ENCODE measurements at regions not wholly inside any gene's neighbourhood (a gene's known extent, or its start where the extent isn't known, plus 50 kb on each side); places are given as distances from the start of the nearest gene placed in this dataset.

- Histone ChIP-seq H3K27ac (no peak overlapping the region), H3K4me1 (ENCODE audit: low read depth) (no peaks in the 10 kb centered on the region), H3K9me3 (ENCODE audit: low read depth) (no peaks in the 10 kb centered on the region), H3K4me3 (peak overlapping the region; percentile 46), H3K36me3 (no peaks in the 10 kb centered on the region), H3K27me3 (peaks cover 67% of the 10 kb centered on the region)
- no peak for DNase-seq (ENCODE audit: low read depth in 1 of 2, low spot score in 1 of 2)
- TF ChIP-seq CTCF (IDR thresholded peaks at IDR 0.05; ENCODE audit: low read depth, low read length): no peak
Measured at GRCh38 chr13:94968757-94969086, 256.4 kb upstream of the SOX21 start.

- peak; percentile 7 to 71 for DNase-seq (ENCODE audit: low read depth in 1 of 2, low spot score in 1 of 2)
- H3K4me1 ChIP-seq (ENCODE audit: low read depth): no peaks in the 10 kb centered on the region
- peaks cover 70% of the 10 kb centered on the region for H3K27me3 ChIP-seq
- TF ChIP-seq CTCF (IDR thresholded peaks at IDR 0.05; ENCODE audit: low read depth, low read length): no peak
- H3K36me3 ChIP-seq: no peaks in the 10 kb centered on the region
- peak overlapping the region; percentile 46 for H3K4me3 ChIP-seq
- no peaks in the 10 kb centered on the region for H3K9me3 ChIP-seq (ENCODE audit: low read depth)
- no peak overlapping the region for H3K27ac ChIP-seq
Measured at GRCh38 chr13:94968040-94968756, 255.9 kb upstream of the SOX21 start.

- H3K4me1 ChIP-seq (ENCODE audit: low read depth): no peaks in the 10 kb centered on the region
- H3K4me3 ChIP-seq: peak overlapping the region; percentile 46
- no peak overlapping the region for H3K27ac ChIP-seq
Measured at GRCh38 chr13:94967183-94968039, 255.1 kb upstream of the SOX21 start.

GRCh38 chr13:94966422-94966955 lies 254.1 kb upstream of the SOX21 start:
- Histone ChIP-seq H3K4me3 (no peak overlapping the region), H3K27me3 (peaks cover 75% of the 10 kb centered on the region), H3K4me1 (ENCODE audit: low read depth) (no peaks in the 10 kb centered on the region), H3K9me3 (ENCODE audit: low read depth) (no peaks in the 10 kb centered on the region), H3K36me3 (no peaks in the 10 kb centered on the region), H3K27ac (no peak overlapping the region)
- no peak for DNase-seq (ENCODE audit: low read depth in 1 of 2, low spot score in 1 of 2)
- TF ChIP-seq CTCF (IDR thresholded peaks at IDR 0.05; ENCODE audit: low read depth, low read length): no peak

More at GRCh38 chr13:94967183-94968039, 255.1 kb upstream of the SOX21 start:
- Histone ChIP-seq H3K36me3 (no peaks in the 10 kb centered on the region), H3K27me3 (peaks cover 75% of the 10 kb centered on the region), H3K9me3 (ENCODE audit: low read depth) (no peaks in the 10 kb centered on the region)
- no peak for TF ChIP-seq CTCF (IDR thresholded peaks at IDR 0.05; ENCODE audit: low read depth, low read length)
- peak; percentile 9 to 56 for DNase-seq (ENCODE audit: low read depth in 1 of 2, low spot score in 1 of 2)

GRCh38 chr13:94959626-94960025 lies 247.3 kb upstream of the SOX21 start:
- H3K27ac ChIP-seq: no peak overlapping the region
- peaks cover 14% of the 10 kb centered on the region for H3K27me3 ChIP-seq
- H3K9me3 ChIP-seq (ENCODE audit: low read depth): no peaks in the 10 kb centered on the region
- no peak for TF ChIP-seq CTCF (IDR thresholded peaks at IDR 0.05; ENCODE audit: low read depth, low read length)
- DNase-seq (ENCODE audit: low read depth in 1 of 2, low spot score in 1 of 2): peak in 1 of 2 donors; percentile 4
- H3K4me1 ChIP-seq (ENCODE audit: low read depth): no peaks in the 10 kb centered on the region
- no peak overlapping the region for H3K4me3 ChIP-seq
- no peaks in the 10 kb centered on the region for H3K36me3 ChIP-seq

All from cardiac muscle cell (in vitro differentiated cells and primary cell).